PFSK-1 (cell line): ENCODE measurements at regions not wholly inside any gene's neighbourhood (a gene's known extent, or its start where the extent isn't known, plus 50 kb on each side); places are given as distances from the start of the nearest gene placed in this dataset.

ENCODE experiments used
- TAF1 ChIP-seq: IDR thresholded peaks from 2 replicates; pipeline ENCODE4 v1.6.1; 2012; ENCODE audit warnings: low read length, control low read depth, borderline replicate concordance; ENCODE audit not compliant: insufficient read depth
- TF ChIP-seq, protein P1 (sequence below), 2 experiments: IDR thresholded peaks; 2 replicates each; pipeline versions ENCODE4 v1.6.1 to v1.8.0; 2011 to 2012; ENCODE audit warnings: low read depth in 2 of 2, low read length in 2 of 2, control low read depth in 1 of 2, inconsistent platforms in 1 of 2, mild to moderate bottlenecking in 1 of 2, moderate library complexity in 1 of 2; ENCODE audit not compliant: insufficient read depth in 1 of 2

DNA sequence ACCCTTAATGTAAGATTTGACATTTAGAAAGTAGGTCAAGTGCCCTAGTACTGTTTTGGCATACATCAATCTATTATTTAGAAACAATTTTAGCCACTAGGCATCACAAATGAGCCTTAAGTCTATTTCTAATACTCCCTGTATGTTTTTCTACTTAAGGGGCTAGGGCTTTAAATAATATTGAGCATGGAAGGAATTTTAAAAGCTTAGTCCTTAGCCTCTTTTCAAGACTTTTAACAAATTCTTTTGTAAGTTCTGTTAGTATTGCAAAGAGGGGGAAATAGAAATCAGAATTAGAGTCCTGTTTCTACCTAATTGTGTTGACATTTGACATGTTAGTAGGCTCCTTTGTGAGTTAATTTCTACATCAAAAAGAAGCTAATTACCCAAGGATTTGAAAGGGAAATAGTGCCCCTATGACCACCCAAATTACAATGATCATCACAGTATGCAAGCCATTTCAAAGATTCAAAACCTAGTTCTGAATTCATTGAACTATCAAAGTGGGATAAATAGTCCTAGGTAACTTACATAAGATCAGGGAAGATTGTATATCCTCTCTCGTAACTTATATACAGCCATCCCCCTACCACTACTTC is 647.8 kb upstream of the ACO1 start:
- no peak for TF ChIP-seq TAF1
- TF ChIP-seq, protein P1, sequence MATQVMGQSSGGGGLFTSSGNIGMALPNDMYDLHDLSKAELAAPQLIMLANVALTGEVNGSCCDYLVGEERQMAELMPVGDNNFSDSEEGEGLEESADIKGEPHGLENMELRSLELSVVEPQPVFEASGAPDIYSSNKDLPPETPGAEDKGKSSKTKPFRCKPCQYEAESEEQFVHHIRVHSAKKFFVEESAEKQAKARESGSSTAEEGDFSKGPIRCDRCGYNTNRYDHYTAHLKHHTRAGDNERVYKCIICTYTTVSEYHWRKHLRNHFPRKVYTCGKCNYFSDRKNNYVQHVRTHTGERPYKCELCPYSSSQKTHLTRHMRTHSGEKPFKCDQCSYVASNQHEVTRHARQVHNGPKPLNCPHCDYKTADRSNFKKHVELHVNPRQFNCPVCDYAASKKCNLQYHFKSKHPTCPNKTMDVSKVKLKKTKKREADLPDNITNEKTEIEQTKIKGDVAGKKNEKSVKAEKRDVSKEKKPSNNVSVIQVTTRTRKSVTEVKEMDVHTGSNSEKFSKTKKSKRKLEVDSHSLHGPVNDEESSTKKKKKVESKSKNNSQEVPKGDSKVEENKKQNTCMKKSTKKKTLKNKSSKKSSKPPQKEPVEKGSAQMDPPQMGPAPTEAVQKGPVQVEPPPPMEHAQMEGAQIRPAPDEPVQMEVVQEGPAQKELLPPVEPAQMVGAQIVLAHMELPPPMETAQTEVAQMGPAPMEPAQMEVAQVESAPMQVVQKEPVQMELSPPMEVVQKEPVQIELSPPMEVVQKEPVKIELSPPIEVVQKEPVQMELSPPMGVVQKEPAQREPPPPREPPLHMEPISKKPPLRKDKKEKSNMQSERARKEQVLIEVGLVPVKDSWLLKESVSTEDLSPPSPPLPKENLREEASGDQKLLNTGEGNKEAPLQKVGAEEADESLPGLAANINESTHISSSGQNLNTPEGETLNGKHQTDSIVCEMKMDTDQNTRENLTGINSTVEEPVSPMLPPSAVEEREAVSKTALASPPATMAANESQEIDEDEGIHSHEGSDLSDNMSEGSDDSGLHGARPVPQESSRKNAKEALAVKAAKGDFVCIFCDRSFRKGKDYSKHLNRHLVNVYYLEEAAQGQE (IDR thresholded peaks at IDR 0.05; ENCODE audit: insufficient read depth in 1 of 2, low read depth in 2 of 2, low read length in 2 of 2): no peak
